Esophagus squamous epithelium (tissue), 4 donors: ENCODE measurements at regions not wholly inside any gene's neighbourhood (a gene's known extent, or its start where the extent isn't known, plus 50 kb on each side); places are given as distances from the start of the nearest gene placed in this dataset.

ENCODE experiments used
- POLR2A ChIP-seq, 4 donors: fragments of 450-650 bp; IDR thresholded peaks; one replicate each; pipeline ENCODE4 v1.6.1; 2017; ENCODE audit warnings: antibody characterized with exemption in 4 of 4, mild to moderate bottlenecking in 4 of 4, moderate library complexity in 3 of 4
- TF ChIP-seq, protein P1 (sequence below), 6 experiments: fragments of 450-650 bp in 4 of 6; fragments of 200-600 bp in 2 of 6; sonication (generic) in 2 of 6; IDR thresholded peaks; one replicate each; pipeline ENCODE4 v1.5.1; 2016 to 2019; ENCODE audit warnings: antibody characterized with exemption in 6 of 6, mild to moderate bottlenecking in 4 of 6, moderate library complexity in 4 of 6

DNA sequence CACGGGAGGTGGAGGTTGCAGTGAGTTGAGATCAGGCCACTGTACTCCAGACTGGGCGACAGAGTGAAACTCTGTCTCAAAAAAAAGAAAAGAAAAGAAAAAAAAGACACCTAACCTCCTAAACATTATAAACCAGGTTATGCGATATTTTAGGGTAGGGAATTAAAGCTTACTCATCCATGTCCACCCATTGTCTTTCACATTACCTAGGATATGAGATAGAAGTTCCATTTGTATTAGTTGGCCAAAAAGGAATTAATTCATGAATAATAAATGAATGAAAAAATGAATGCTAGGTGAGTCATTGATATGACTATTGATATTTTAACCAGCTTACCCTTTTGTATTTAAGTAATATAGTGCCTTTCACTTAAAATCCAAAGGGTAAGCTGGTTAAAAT is 132.9 kb downstream of the FAM161A start:
- TF ChIP-seq, protein P1, sequence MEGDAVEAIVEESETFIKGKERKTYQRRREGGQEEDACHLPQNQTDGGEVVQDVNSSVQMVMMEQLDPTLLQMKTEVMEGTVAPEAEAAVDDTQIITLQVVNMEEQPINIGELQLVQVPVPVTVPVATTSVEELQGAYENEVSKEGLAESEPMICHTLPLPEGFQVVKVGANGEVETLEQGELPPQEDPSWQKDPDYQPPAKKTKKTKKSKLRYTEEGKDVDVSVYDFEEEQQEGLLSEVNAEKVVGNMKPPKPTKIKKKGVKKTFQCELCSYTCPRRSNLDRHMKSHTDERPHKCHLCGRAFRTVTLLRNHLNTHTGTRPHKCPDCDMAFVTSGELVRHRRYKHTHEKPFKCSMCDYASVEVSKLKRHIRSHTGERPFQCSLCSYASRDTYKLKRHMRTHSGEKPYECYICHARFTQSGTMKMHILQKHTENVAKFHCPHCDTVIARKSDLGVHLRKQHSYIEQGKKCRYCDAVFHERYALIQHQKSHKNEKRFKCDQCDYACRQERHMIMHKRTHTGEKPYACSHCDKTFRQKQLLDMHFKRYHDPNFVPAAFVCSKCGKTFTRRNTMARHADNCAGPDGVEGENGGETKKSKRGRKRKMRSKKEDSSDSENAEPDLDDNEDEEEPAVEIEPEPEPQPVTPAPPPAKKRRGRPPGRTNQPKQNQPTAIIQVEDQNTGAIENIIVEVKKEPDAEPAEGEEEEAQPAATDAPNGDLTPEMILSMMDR (IDR thresholded peaks at IDR 0.05): no peak
- TF ChIP-seq POLR2A (IDR thresholded peaks at IDR 0.05): no peak
